ENCODE measurements at regions not wholly inside any gene's neighbourhood (a gene's known extent, or its start where the extent isn't known, plus 50 kb on each side); places are given as distances from the start of the nearest gene placed in this dataset.
A peak's percentile ranks its signal among the peaks of the same experiment; 100 is the strongest.

GRCh38 chr5:158590746-158591300 is 508.9 kb downstream of the EBF1 start:
- no peaks in the 10 kb centered on the region for H3K4me1 ChIP-seq (ENCODE audit: control insufficient read depth, insufficient read depth, low read length)
- CTCF ChIA-PET = no interaction called here
- H3K4me3 ChIP-seq = no peak overlapping the region
- no peak overlapping the region for H3K4me2 ChIP-seq (ENCODE audit: control insufficient read depth, insufficient read depth)
- H3K36me3 ChIP-seq (ENCODE audit: control insufficient read depth in 2 of 2, insufficient read depth in 2 of 2, low read length in 1 of 2) = no peaks in the 10 kb centered on the region
- RAD21 ChIA-PET (ENCODE audit: unreplicated experiment) = no interaction called here
- ATAC-seq (no peak), FAIRE-seq (no peak), DNase-seq (ENCODE audit: low read depth, low spot score) (no peak)
- no peaks in the 10 kb centered on the region for H3K27me3 ChIP-seq (replicated peaks in 1 of 2; ENCODE audit: control insufficient read depth in 2 of 2, insufficient read depth in 2 of 2, low read length in 1 of 2)
- no peaks in the 10 kb centered on the region for H4K20me1 ChIP-seq (ENCODE audit: control insufficient read depth, insufficient read depth)
- POLR2A ChIA-PET = no interaction called here
- intact Hi-C loops (cut with micrococcal nuclease; ENCODE audit: unreplicated experiment) = no loop called here
- in situ Hi-C loops (cut with MboI) = no loop called here
- SMC1A ChIA-PET (ENCODE audit: uncharacterized antibody, unreplicated experiment) = no interaction called here
- 68% methylated on average over 2 of the region's 2 CpGs for WGBS (ENCODE audit: insufficient coverage, insufficient replicate concordance, low lambda C conversion rate, missing lambda C conversion rate)
- no peak for TF ChIP-seq KAT2A (conservative IDR thresholded peaks at IDR 0.05; ENCODE audit: control insufficient read depth, low read depth, low read length)
- no peak for TF ChIP-seq POLR2AphosphoS5 (IDR thresholded peaks at IDR 0.05; ENCODE audit: low read length)
- H2AFZ ChIP-seq (ENCODE audit: control insufficient read depth, low read depth, low read length) = no peak overlapping the region
- H3K79me2 ChIP-seq (ENCODE audit: control insufficient read depth, insufficient read depth, low read length) = no peaks in the 10 kb centered on the region
- no peak overlapping the region for H3K27ac ChIP-seq (ENCODE audit: control insufficient read depth, insufficient read depth)
- no peak overlapping the region for H3K9ac ChIP-seq (ENCODE audit: control insufficient read depth, insufficient read depth, low read length)
- no TSS peak for BruUV-seq (replicated peaks)
- no peaks in the 10 kb centered on the region for H3K9me3 ChIP-seq (replicated peaks; ENCODE audit: control insufficient read depth, insufficient read depth, low read length)

DNA sequence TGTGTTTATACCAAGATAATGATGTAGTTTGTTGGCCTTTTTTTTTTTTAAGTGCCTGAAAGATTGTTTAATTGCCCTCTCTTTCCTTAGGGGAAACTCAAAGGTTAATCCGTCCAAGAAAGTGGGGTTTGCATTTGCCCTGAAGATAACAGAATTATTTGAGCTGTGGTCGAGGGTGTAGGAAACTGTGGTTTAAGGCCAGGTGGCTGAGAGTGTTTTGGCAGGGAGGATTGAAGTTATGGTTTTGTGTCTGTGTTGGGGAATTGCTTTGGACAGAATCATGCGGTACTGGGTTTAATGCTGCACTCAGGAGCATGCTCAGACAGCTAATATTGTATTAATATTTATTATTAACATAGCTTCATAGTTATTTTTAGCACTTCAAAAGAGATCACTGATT is 509.8 kb downstream of the EBF1 start:
- Histone ChIP-seq H3K27me3 (replicated peaks in 1 of 2; ENCODE audit: control insufficient read depth in 2 of 2, insufficient read depth in 2 of 2, low read length in 1 of 2) (no peaks in the 10 kb centered on the region), H4K20me1 (ENCODE audit: control insufficient read depth, insufficient read depth) (no peaks in the 10 kb centered on the region), H3K79me2 (ENCODE audit: control insufficient read depth, insufficient read depth, low read length) (no peaks in the 10 kb centered on the region), H3K4me3 (no peak overlapping the region), H2AFZ (ENCODE audit: control insufficient read depth, low read depth, low read length) (no peak overlapping the region), H3K9ac (ENCODE audit: control insufficient read depth, insufficient read depth, low read length) (no peak overlapping the region), H3K36me3 (ENCODE audit: control insufficient read depth in 2 of 2, insufficient read depth in 2 of 2, low read length in 1 of 2) (no peaks in the 10 kb centered on the region), H3K9me3 (replicated peaks; ENCODE audit: control insufficient read depth, insufficient read depth, low read length) (no peaks in the 10 kb centered on the region), H3K4me2 (ENCODE audit: control insufficient read depth, insufficient read depth) (no peak overlapping the region), H3K27ac (ENCODE audit: control insufficient read depth, insufficient read depth) (no peak overlapping the region), H3K4me1 (ENCODE audit: control insufficient read depth, insufficient read depth, low read length) (no peaks in the 10 kb centered on the region)
- intact Hi-C loops (cut with micrococcal nuclease; ENCODE audit: unreplicated experiment) = no loop called here
- no peak for DNase-seq (ENCODE audit: low read depth, low spot score)
- ATAC-seq = no peak
- ChIA-PET RAD21 (ENCODE audit: unreplicated experiment) (no interaction called here), POLR2A (no interaction called here), CTCF (interaction anchor here (0.7 kb wide), 1 partner anchor 337 kb away, joined by 3 read pairs; no protein-coding TSS in a partner anchor), SMC1A (ENCODE audit: uncharacterized antibody, unreplicated experiment) (no interaction called here)
- in situ Hi-C loops (cut with MboI) = no loop called here
- no TSS peak for BruUV-seq (replicated peaks)
- 42% methylated on average over 3 of the region's 3 CpGs for WGBS (ENCODE audit: insufficient coverage, insufficient replicate concordance, low lambda C conversion rate, missing lambda C conversion rate)
- FAIRE-seq = no peak
- TF ChIP-seq MTA2 (IDR thresholded peaks at IDR 0.05; ENCODE audit: low read depth) = no peak
- TF ChIP-seq RUNX3 (IDR thresholded peaks at IDR 0.05; ENCODE audit: low read length) = peak; percentile 8; the same call in 1 of the 2 replicates
- TF ChIP-seq TCF7 (IDR thresholded peaks at IDR 0.05; ENCODE audit: borderline replicate concordance) = no peak
- no peak for TF ChIP-seq ZZZ3 (IDR thresholded peaks at IDR 0.05; ENCODE audit: control insufficient read depth, insufficient read length, low read depth)
- TF ChIP-seq, protein P1, sequence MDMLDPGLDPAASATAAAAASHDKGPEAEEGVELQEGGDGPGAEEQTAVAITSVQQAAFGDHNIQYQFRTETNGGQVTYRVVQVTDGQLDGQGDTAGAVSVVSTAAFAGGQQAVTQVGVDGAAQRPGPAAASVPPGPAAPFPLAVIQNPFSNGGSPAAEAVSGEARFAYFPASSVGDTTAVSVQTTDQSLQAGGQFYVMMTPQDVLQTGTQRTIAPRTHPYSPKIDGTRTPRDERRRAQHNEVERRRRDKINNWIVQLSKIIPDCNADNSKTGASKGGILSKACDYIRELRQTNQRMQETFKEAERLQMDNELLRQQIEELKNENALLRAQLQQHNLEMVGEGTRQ (IDR thresholded peaks at IDR 0.05; ENCODE audit: borderline replicate concordance, low read depth, low read length) = no peak
